ENCODE measurements at regions not wholly inside any gene's neighbourhood (a gene's known extent, or its start where the extent isn't known, plus 50 kb on each side); places are given as distances from the start of the nearest gene placed in this dataset.

- no peak for DNase-seq
- WGBS (ENCODE audit: low lambda C conversion rate): 77% methylated on average over 2 of the region's 2 CpGs
- Histone ChIP-seq H3K36me3 (replicated peaks in 1 of 2; ENCODE audit: control insufficient read depth in 1 of 2, insufficient read depth in 2 of 2, low read length in 1 of 2) (no peaks in the 10 kb centered on the region), H2AFZ (ENCODE audit: low read depth) (no peak overlapping the region), H3K27me3 (ENCODE audit: insufficient read depth) (no peaks in the 10 kb centered on the region), H3K27ac (ENCODE audit: low read depth in 2 of 2, low read length in 1 of 2) (no peak overlapping the region), H4K20me1 (ENCODE audit: insufficient read depth) (no peaks in the 10 kb centered on the region), H3K9ac (no peak overlapping the region), H3K4me1 (ENCODE audit: control insufficient read depth in 1 of 2, insufficient read depth in 2 of 2, low read depth in 1 of 2, low read length in 1 of 2) (peaks cover 0 to 14% of the 10 kb centered on the region in 2 experiments; a peak in 2 of 4 replicates), H3K9me3 (no peaks in the 10 kb centered on the region), H3K4me3 (ENCODE audit: low read depth in 2 of 2, low read length in 1 of 2) (no peak overlapping the region), H3F3A (replicated peaks; ENCODE audit: insufficient read depth) (no peaks in the 10 kb centered on the region), H3K9me2 (no peaks in the 10 kb centered on the region), H3K4me2 (no peak overlapping the region), H3K79me2 (ENCODE audit: insufficient read depth) (no peaks in the 10 kb centered on the region)
- ChIA-PET CTCF (no interaction called here), POLR2A (interaction anchor here (0.6 kb wide), 1 partner anchor 84 kb away, joined by 3 read pairs; no protein-coding TSS in a partner anchor)
- TF ChIP-seq, protein P1, sequence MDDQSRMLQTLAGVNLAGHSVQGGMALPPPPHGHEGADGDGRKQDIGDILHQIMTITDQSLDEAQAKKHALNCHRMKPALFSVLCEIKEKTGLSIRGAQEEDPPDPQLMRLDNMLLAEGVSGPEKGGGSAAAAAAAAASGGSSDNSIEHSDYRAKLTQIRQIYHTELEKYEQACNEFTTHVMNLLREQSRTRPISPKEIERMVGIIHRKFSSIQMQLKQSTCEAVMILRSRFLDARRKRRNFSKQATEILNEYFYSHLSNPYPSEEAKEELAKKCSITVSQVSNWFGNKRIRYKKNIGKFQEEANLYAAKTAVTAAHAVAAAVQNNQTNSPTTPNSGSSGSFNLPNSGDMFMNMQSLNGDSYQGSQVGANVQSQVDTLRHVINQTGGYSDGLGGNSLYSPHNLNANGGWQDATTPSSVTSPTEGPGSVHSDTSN (IDR thresholded peaks at IDR 0.05): no peak
- TF ChIP-seq, protein P2, sequence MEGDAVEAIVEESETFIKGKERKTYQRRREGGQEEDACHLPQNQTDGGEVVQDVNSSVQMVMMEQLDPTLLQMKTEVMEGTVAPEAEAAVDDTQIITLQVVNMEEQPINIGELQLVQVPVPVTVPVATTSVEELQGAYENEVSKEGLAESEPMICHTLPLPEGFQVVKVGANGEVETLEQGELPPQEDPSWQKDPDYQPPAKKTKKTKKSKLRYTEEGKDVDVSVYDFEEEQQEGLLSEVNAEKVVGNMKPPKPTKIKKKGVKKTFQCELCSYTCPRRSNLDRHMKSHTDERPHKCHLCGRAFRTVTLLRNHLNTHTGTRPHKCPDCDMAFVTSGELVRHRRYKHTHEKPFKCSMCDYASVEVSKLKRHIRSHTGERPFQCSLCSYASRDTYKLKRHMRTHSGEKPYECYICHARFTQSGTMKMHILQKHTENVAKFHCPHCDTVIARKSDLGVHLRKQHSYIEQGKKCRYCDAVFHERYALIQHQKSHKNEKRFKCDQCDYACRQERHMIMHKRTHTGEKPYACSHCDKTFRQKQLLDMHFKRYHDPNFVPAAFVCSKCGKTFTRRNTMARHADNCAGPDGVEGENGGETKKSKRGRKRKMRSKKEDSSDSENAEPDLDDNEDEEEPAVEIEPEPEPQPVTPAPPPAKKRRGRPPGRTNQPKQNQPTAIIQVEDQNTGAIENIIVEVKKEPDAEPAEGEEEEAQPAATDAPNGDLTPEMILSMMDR (IDR thresholded peaks at IDR 0.05): no peak
These were observed 107.0 kb upstream of the SESN3 start for GRCh38 chr11:95337972-95338429.

GRCh38 chr11:95337175-95337957, 106.4 kb upstream of the SESN3 start:
- H3K9me2 ChIP-seq: no peaks in the 10 kb centered on the region
- TF ChIP-seq NRF1 (IDR thresholded peaks at IDR 0.05; ENCODE audit: low read depth, low read length) (no peak), RFX5 (IDR thresholded peaks at IDR 0.05; ENCODE audit: low read length) (no peak), MXI1 (IDR thresholded peaks at IDR 0.05; ENCODE audit: low read depth, low read length) (no peak), USF1 (IDR thresholded peaks at IDR 0.05; ENCODE audit: borderline replicate concordance, low read depth) (no peak), FOSL2 (IDR thresholded peaks at IDR 0.05; ENCODE audit: borderline replicate concordance, low read depth) (no peak), RAD21 (IDR thresholded peaks at IDR 0.05; ENCODE audit: low read length) (no peak), TCF12 (IDR thresholded peaks at IDR 0.05) (no peak), SMC3 (IDR thresholded peaks at IDR 0.05; ENCODE audit: low read depth, low read length) (no peak)
- no peaks in the 10 kb centered on the region for H3K27me3 ChIP-seq (ENCODE audit: insufficient read depth)
- no peak for DNase-seq
- H3K79me2 ChIP-seq (ENCODE audit: insufficient read depth): no peaks in the 10 kb centered on the region
- no peak overlapping the region for H3K4me2 ChIP-seq
- no peak overlapping the region for H2AFZ ChIP-seq (ENCODE audit: low read depth)
- 71% methylated on average over 14 of the region's 14 CpGs for WGBS (ENCODE audit: low lambda C conversion rate)
- CTCF ChIA-PET: no interaction called here
- H3K27ac ChIP-seq (ENCODE audit: low read depth in 2 of 2, low read length in 1 of 2): no peak overlapping the region; a peak in 1 of 4 replicates
- no peaks in the 10 kb centered on the region for H3F3A ChIP-seq (replicated peaks; ENCODE audit: insufficient read depth)
- no peaks in the 10 kb centered on the region for H3K36me3 ChIP-seq (replicated peaks in 1 of 2; ENCODE audit: control insufficient read depth in 1 of 2, insufficient read depth in 2 of 2, low read length in 1 of 2)
- H3K4me1 ChIP-seq (ENCODE audit: control insufficient read depth in 1 of 2, insufficient read depth in 2 of 2, low read depth in 1 of 2, low read length in 1 of 2): peaks cover 0 to 14% of the 10 kb centered on the region in 2 experiments; a peak in 2 of 4 replicates
- H3K4me3 ChIP-seq (ENCODE audit: low read depth in 2 of 2, low read length in 1 of 2): no peak overlapping the region
- no peaks in the 10 kb centered on the region for H4K20me1 ChIP-seq (ENCODE audit: insufficient read depth)
- no peaks in the 10 kb centered on the region for H3K9me3 ChIP-seq
- POLR2A ChIA-PET: no interaction called here
- no peak overlapping the region for H3K9ac ChIP-seq
